ENCODE measurements at regions not wholly inside any gene's neighbourhood (a gene's known extent, or its start where the extent isn't known, plus 50 kb on each side); places are given as distances from the start of the nearest gene placed in this dataset.

GRCh38 chr10:46097576-46098317 is 51.7 kb upstream of the MSMB start:
- TF ChIP-seq EZH2 (IDR thresholded peaks at IDR 0.05; ENCODE audit: low read length, unreplicated experiment), result no peak
- TF ChIP-seq, protein P1, sequence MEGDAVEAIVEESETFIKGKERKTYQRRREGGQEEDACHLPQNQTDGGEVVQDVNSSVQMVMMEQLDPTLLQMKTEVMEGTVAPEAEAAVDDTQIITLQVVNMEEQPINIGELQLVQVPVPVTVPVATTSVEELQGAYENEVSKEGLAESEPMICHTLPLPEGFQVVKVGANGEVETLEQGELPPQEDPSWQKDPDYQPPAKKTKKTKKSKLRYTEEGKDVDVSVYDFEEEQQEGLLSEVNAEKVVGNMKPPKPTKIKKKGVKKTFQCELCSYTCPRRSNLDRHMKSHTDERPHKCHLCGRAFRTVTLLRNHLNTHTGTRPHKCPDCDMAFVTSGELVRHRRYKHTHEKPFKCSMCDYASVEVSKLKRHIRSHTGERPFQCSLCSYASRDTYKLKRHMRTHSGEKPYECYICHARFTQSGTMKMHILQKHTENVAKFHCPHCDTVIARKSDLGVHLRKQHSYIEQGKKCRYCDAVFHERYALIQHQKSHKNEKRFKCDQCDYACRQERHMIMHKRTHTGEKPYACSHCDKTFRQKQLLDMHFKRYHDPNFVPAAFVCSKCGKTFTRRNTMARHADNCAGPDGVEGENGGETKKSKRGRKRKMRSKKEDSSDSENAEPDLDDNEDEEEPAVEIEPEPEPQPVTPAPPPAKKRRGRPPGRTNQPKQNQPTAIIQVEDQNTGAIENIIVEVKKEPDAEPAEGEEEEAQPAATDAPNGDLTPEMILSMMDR (conservative IDR thresholded peaks at IDR 0.05; ENCODE audit: low read depth, low read length), result no peak

Data from PC-3 (cell line).